AG09309 (cell line): ENCODE measurements at regions not wholly inside any gene's neighbourhood (a gene's known extent, or its start where the extent isn't known, plus 50 kb on each side); places are given as distances from the start of the nearest gene placed in this dataset.

Experiments used
- DNase-seq: peaks from one replicate; pipeline ENCODE4 v3.0.0-alpha.2; 2010; ENCODE audit warnings: low read depth
- H3K4me3 ChIP-seq: 2 replicates; pipeline ENCODE4 v1.5.1; 2011; ENCODE audit warnings: mild to moderate bottlenecking, low read depth, low read length, moderate library complexity; ENCODE audit not compliant: control insufficient read depth
- CTCF ChIP-seq: IDR thresholded peaks from 2 replicates; pipeline ENCODE4 v1.5.1; 2011; ENCODE audit warnings: mild to moderate bottlenecking, low read depth, low read length, inconsistent platforms; ENCODE audit not compliant: insufficient read depth, control insufficient read depth; ENCODE audit errors: missing control alignments

GRCh38 chr3:102290241-102290640, 144.6 kb upstream of the ZPLD1 start:
- TF ChIP-seq CTCF, result no peak
- DNase-seq, result no peak
- H3K4me3 ChIP-seq, result no peak overlapping the region

DNA sequence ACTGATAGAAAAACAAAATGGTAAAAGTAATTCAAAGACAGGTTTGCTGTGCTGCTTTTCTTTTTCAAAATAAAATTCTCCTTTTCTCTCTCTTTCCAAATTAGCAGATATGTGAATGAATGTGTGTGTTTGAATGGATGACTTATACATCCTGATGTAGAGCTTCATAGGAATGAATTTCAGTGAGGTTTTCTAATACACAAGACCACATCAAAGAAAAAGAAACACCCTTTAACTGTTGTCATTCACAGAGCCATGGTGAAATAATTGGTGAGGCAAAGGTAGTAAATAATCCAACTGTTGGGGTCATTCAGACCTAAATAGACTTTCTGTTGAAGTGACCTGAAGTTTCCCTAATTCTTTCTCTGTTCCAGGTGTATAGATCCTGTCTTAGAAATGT, 139.1 kb upstream of the ZPLD1 start:
- TF ChIP-seq CTCF, result no peak
- no peak overlapping the region for H3K4me3 ChIP-seq
- no peak for DNase-seq

DNA sequence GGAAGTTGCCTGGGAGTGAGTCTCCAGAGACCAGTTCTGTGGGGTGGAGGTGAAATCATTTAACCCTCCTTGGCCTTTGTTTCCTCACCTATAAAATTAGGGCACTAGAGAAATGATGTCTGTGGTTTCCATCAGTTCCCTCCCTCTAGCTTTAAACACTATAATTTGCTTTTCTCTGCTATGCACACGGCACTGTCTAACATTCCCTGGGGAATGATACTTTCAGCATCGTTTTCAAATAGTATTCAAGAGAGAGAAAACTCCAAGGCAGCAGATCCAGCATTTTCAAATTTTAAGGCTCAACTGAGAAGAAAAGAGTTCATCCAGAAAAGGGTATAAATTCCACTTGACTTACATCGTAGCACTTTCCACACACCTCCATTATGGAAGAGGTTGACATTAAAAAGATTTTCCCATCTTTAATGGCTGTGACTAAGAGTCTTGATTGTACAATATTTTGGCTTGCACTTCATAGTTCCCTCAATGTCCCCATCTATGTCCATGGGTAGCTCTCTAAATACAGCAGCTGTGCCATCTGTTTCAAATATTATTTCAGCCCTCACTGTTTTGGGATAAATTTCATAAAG, 137.7 kb upstream of the ZPLD1 start:
- no peak overlapping the region for H3K4me3 ChIP-seq
- no peak for DNase-seq
- TF ChIP-seq CTCF, result no peak

DNA sequence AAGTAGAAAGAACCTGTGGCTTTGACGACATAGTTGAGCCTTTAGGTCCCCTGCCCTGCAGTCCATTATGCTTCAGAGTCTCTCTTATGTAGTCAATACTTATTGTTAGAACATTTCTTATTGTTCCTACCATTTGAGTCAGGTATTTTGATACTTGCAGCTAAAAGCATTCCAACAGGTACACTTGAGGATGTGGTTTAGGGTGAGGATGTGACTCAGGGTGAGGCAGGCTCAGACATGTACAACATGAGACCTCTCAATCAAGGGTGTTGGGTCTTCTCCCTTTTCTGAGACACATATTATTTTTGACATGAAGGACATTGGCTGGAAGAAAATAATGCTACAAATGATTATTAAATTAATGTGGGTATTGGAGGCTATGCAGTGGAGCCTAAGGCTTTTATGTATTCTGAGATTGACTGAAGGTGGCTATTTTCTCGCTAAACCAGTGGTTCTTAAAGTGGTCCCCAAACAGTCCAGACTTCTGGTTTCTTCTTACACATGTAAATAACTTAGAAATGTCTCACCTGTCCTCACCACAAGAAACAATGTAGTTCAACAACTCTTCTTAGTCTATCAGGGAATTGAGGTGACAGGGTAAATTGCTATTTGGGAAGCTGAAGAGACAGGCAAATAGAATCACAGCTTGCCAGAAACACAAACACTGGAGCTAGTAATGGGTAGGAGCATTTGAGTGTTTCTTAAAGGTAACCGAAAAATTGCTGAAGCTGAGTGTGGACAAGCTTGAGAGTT, 135.5 kb upstream of the ZPLD1 start:
- DNase-seq, result no peak
- no peak overlapping the region for H3K4me3 ChIP-seq
- no peak for TF ChIP-seq CTCF

DNA sequence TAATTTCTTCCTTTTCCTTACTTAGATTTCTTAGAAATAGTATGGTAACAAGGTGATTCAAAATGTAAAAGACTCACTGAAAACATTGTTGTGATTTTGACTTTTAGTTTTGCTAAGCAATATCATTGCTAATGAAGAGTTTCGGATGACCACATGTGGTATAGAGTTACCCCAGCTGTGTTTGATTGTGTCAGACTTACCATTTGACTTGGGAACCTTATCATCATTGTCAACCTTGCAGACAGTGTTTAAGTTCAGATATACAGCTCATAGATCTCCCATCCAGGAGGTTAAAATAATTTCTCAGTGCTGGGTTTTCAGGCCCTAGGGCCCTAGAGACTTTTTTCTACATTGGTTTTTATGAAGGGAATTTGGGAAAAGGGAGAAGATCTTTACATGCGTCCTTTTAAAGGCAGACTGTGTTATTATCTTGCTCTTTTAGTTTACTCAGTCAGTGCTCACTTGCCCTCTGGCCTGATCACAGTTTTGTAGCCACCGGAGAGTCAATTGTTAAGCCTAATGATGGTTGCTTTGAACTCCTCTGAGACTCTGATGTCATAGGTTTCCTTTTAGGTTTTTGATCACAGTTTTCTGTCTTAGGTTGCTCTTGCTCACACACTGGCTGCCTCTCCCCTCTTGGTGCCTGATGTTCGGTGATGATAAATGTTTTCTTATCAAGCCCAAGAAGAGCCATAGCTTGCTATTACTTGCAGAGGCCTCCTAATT, 133.5 kb upstream of the ZPLD1 start:
- no peak for TF ChIP-seq CTCF
- no peak for DNase-seq
- no peak overlapping the region for H3K4me3 ChIP-seq

DNA sequence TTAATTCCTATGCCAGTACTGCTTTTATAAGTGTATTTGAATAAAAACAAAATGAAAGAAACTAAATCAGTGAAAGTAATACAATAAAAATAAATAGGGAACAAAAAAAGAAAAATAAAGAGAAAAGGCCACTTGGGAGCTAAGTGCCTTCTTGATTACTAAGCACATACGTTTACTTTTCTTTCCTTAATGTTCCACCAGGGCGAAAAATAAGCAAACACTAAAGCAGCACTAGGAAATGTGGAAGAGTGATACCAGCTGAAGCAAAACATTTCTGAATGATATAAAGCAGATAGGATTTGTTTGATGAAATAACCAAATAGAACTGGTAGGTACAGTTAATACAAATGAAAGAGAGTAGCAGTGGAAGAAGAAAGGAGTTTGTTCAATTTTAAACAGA, 132.8 kb upstream of the ZPLD1 start:
- DNase-seq, result no peak
- TF ChIP-seq CTCF, result no peak
- no peak overlapping the region for H3K4me3 ChIP-seq
